SK-N-SH (cell line): ENCODE measurements at regions not wholly inside any gene's neighbourhood (a gene's known extent, or its start where the extent isn't known, plus 50 kb on each side); places are given as distances from the start of the nearest gene placed in this dataset.

ENCODE experiments used
- CTCF ChIA-PET: fragments of 300-600, 350-600 bp; formaldehyde crosslinking; extraction: SDS; loops from one replicate; lab custom pipeline; 2021; lab: Yijun Ruan, JAX
- POLR2A ChIA-PET: fragments of 350-600 bp; sonication (Branson Sonifier 250); formaldehyde crosslinking; extraction: SDS; loops from one replicate; lab custom pipeline; 2020; ENCODE audit warnings: antibody characterized with exemption, inconsistent platforms; lab: Yijun Ruan, JAX
- DNase-seq: peaks from one replicate; pipeline ENCODE4 v3.0.0; 2012
- H2AFZ ChIP-seq: fragments of 200-600 bp; sonication (generic); 2 replicates; pipeline ENCODE4 v1.8.1; 2016; ENCODE audit warnings: antibody characterized with exemption, mild to moderate bottlenecking, low read depth
- H3F3A ChIP-seq: fragments of 200-600 bp; sonication (generic); replicated peaks from 2 replicates; pipeline ENCODE3; 2016; ENCODE audit warnings: antibody characterized with exemption, mild to moderate bottlenecking; ENCODE audit not compliant: insufficient read depth
- H3K27ac ChIP-seq, 2 experiments: fragments of 200-500 bp in 1 of 2; fragments of 200-600 bp in 1 of 2; sonication (Bioruptor generic) in 1 of 2; sonication (generic), shearing (Covaris generic) in 1 of 2; 2 replicates each; pipeline versions ENCODE4 v1.5.1 to v1.6.1; 2014 to 2016; ENCODE audit warnings: low read depth in 2 of 2, inconsistent platforms in 1 of 2, low read length in 1 of 2, mild to moderate bottlenecking in 1 of 2, mixed read lengths in 1 of 2
- H3K27me3 ChIP-seq: fragments of 200-600 bp; sonication (generic), shearing (Covaris generic); 2 replicates; pipeline ENCODE4 v1.6.1; 2016; ENCODE audit warnings: mixed run types; ENCODE audit not compliant: insufficient read depth
- H3K36me3 ChIP-seq, 2 experiments: fragments of 200-500 bp in 1 of 2; fragments of 200-600 bp in 1 of 2; sonication (Bioruptor generic) in 1 of 2; sonication (generic) in 1 of 2; replicated peaks in 1 of 2; 2 replicates each; pipeline versions ENCODE3 to v1.5.1; 2014 to 2016; ENCODE audit warnings: low read length in 1 of 2, mild to moderate bottlenecking in 1 of 2; ENCODE audit not compliant: insufficient read depth in 2 of 2, control insufficient read depth in 1 of 2
- H3K4me1 ChIP-seq, 2 experiments: fragments of 200-500 bp in 1 of 2; fragments of 200-600 bp in 1 of 2; sonication (Bioruptor generic) in 1 of 2; sonication (generic), shearing (Covaris generic) in 1 of 2; 2 replicates each; pipeline versions ENCODE4 v1.5.1 to v1.6.1; 2014 to 2016; ENCODE audit warnings: low read depth in 1 of 2, low read length in 1 of 2, mixed run types in 1 of 2; ENCODE audit not compliant: insufficient read depth in 2 of 2, control insufficient read depth in 1 of 2
- H3K4me2 ChIP-seq: fragments of 200-600 bp; sonication (generic), shearing (Covaris generic); 2 replicates; pipeline ENCODE4 v1.6.1; 2017; ENCODE audit warnings: mixed run types
- H3K4me3 ChIP-seq, 2 experiments: fragments of 200-500 bp in 1 of 2; fragments of 200-600 bp in 1 of 2; sonication (Bioruptor generic) in 1 of 2; sonication (generic), shearing (Covaris generic) in 1 of 2; 2 replicates each; pipeline versions ENCODE4 v1.5.1 to v1.8.1; 2014 to 2016; ENCODE audit warnings: low read depth in 2 of 2, inconsistent platforms in 1 of 2, low read length in 1 of 2, mild to moderate bottlenecking in 1 of 2, mixed read lengths in 1 of 2, moderate library complexity in 1 of 2
- H3K79me2 ChIP-seq: fragments of 200-600 bp; sonication (generic); 2 replicates; pipeline ENCODE4 v1.8.1; 2017; ENCODE audit warnings: mild to moderate bottlenecking; ENCODE audit not compliant: insufficient read depth
- H3K9ac ChIP-seq: fragments of 200-600 bp; sonication (generic); 2 replicates; pipeline ENCODE4 v1.6.1; 2017; ENCODE audit warnings: mixed run types
- H3K9me2 ChIP-seq: fragments of 200-600 bp; sonication (generic); 2 replicates; pipeline ENCODE4 v1.6.1; 2017; ENCODE audit warnings: mixed run types
- H3K9me3 ChIP-seq: fragments of 200-600 bp; sonication (generic); 2 replicates; pipeline ENCODE4 v1.6.1; 2017; ENCODE audit warnings: mixed run types, mild to moderate bottlenecking, moderate library complexity
- H4K20me1 ChIP-seq: fragments of 200-600 bp; sonication (generic); 2 replicates; pipeline ENCODE4 v1.6.1; 2017; ENCODE audit warnings: mild to moderate bottlenecking, mixed run types; ENCODE audit not compliant: insufficient read depth
- FOXM1 ChIP-seq: IDR thresholded peaks from 2 replicates; pipeline ENCODE4 v1.4.0; 2012; ENCODE audit warnings: low read depth, mild to moderate bottlenecking
- GABPA ChIP-seq: IDR thresholded peaks from 2 replicates; pipeline ENCODE4 v1.4.0; 2012; ENCODE audit warnings: low read depth, mild to moderate bottlenecking
- MXI1 ChIP-seq: IDR thresholded peaks from 2 replicates; pipeline ENCODE4 v1.6.1; 2012; ENCODE audit warnings: mild to moderate bottlenecking, low read depth, low read length, improper control_type of control experiment
- NRF1 ChIP-seq: IDR thresholded peaks from 2 replicates; pipeline ENCODE4 v1.6.1; 2012; ENCODE audit warnings: low read depth, mild to moderate bottlenecking, low read length
- POLR2AphosphoS5 ChIP-seq: IDR thresholded peaks from 2 replicates; pipeline ENCODE4 v1.6.1; 2012; ENCODE audit warnings: low read depth, low read length
- RCOR1 ChIP-seq: fragments of 150-350 bp; IDR thresholded peaks from 2 replicates; pipeline ENCODE4 v1.6.1; 2017; ENCODE audit warnings: antibody characterized with exemption, low read length
- RXRA ChIP-seq: IDR thresholded peaks from 2 replicates; pipeline ENCODE4 v1.4.0; 2012; ENCODE audit warnings: low read depth, mild to moderate bottlenecking, borderline replicate concordance
- SMC3 ChIP-seq: IDR thresholded peaks from 2 replicates; pipeline ENCODE4 v1.6.1; 2012; ENCODE audit warnings: low read depth, low read length, improper control_type of control experiment
- TCF12 ChIP-seq: IDR thresholded peaks from 2 replicates; pipeline ENCODE4 v1.4.0; 2012
- TEAD4 ChIP-seq: IDR thresholded peaks from 2 replicates; pipeline ENCODE4 v1.4.0; 2012; ENCODE audit warnings: mild to moderate bottlenecking, borderline replicate concordance; ENCODE audit not compliant: insufficient read depth
- WGBS: methylation state at CpG from one replicate; pipeline ENCODE4 v1.1.6; 2017; ENCODE audit warnings: low lambda C conversion rate; 5-methylcytosine and 5-hydroxymethylcytosine counted together
- TF ChIP-seq, protein P1 (sequence below): IDR thresholded peaks from 2 replicates; pipeline ENCODE4 v1.6.1; 2012; ENCODE audit warnings: mild to moderate bottlenecking, low read depth, low read length, moderate library complexity
- TF ChIP-seq, protein P2 (sequence below): IDR thresholded peaks from 2 replicates; pipeline ENCODE4 v1.4.0; 2012; ENCODE audit warnings: low read depth, borderline replicate concordance
- TF ChIP-seq, protein P3 (sequence below): IDR thresholded peaks from 2 replicates; pipeline ENCODE4 v1.4.0; 2012; ENCODE audit warnings: low read depth, borderline replicate concordance

DNA sequence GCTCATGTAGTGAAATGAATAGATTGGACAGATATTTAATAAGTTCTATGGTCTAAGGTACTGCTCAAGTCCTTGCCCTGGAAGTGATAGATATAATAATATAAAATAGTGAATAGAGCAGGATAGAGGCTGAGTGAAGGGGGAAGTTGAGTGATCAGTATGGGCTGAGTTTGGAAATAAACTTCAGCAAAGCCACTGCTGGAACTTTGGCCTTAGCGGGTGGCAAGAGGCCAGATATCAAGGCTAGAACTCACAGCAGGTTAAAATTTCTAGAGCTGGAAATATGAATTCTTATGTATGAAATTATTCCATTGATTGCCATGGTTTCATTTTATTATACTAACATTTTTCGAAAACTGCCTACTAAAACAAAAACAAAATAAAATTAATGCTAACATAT lies 267.6 kb upstream of the DPH6 start:
- Histone ChIP-seq H2AFZ (no peak overlapping the region), H3F3A (no peaks in the 10 kb centered on the region), H3K9me3 (no peaks in the 10 kb centered on the region), H4K20me1 (no peaks in the 10 kb centered on the region), H3K36me3 (no peaks in the 10 kb centered on the region), H3K9me2 (no peaks in the 10 kb centered on the region), H3K27me3 (no peaks in the 10 kb centered on the region), H3K4me3 (no peak overlapping the region), H3K9ac (no peak overlapping the region), H3K4me1 (peaks cover 0 to 10% of the 10 kb centered on the region in 2 experiments; a peak in 2 of 4 replicates), H3K4me2 (no peak overlapping the region), H3K79me2 (no peaks in the 10 kb centered on the region), H3K27ac (peak overlapping the region in 1 of 2 experiments; percentile 24; a peak in 1 of 4 replicates)
- TF ChIP-seq POLR2AphosphoS5: no peak
- TF ChIP-seq TEAD4: no peak
- TF ChIP-seq TCF12: no peak
- TF ChIP-seq FOXM1: no peak
- TF ChIP-seq, protein P1, sequence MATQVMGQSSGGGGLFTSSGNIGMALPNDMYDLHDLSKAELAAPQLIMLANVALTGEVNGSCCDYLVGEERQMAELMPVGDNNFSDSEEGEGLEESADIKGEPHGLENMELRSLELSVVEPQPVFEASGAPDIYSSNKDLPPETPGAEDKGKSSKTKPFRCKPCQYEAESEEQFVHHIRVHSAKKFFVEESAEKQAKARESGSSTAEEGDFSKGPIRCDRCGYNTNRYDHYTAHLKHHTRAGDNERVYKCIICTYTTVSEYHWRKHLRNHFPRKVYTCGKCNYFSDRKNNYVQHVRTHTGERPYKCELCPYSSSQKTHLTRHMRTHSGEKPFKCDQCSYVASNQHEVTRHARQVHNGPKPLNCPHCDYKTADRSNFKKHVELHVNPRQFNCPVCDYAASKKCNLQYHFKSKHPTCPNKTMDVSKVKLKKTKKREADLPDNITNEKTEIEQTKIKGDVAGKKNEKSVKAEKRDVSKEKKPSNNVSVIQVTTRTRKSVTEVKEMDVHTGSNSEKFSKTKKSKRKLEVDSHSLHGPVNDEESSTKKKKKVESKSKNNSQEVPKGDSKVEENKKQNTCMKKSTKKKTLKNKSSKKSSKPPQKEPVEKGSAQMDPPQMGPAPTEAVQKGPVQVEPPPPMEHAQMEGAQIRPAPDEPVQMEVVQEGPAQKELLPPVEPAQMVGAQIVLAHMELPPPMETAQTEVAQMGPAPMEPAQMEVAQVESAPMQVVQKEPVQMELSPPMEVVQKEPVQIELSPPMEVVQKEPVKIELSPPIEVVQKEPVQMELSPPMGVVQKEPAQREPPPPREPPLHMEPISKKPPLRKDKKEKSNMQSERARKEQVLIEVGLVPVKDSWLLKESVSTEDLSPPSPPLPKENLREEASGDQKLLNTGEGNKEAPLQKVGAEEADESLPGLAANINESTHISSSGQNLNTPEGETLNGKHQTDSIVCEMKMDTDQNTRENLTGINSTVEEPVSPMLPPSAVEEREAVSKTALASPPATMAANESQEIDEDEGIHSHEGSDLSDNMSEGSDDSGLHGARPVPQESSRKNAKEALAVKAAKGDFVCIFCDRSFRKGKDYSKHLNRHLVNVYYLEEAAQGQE: no peak
- TF ChIP-seq MXI1: no peak
- no peak for TF ChIP-seq RXRA
- TF ChIP-seq, protein P2, sequence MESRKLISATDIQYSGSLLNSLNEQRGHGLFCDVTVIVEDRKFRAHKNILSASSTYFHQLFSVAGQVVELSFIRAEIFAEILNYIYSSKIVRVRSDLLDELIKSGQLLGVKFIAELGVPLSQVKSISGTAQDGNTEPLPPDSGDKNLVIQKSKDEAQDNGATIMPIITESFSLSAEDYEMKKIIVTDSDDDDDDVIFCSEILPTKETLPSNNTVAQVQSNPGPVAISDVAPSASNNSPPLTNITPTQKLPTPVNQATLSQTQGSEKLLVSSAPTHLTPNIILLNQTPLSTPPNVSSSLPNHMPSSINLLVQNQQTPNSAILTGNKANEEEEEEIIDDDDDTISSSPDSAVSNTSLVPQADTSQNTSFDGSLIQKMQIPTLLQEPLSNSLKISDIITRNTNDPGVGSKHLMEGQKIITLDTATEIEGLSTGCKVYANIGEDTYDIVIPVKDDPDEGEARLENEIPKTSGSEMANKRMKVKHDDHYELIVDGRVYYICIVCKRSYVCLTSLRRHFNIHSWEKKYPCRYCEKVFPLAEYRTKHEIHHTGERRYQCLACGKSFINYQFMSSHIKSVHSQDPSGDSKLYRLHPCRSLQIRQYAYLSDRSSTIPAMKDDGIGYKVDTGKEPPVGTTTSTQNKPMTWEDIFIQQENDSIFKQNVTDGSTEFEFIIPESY: no peak
- no peak for TF ChIP-seq RCOR1
- TF ChIP-seq SMC3: no peak
- no peak for TF ChIP-seq GABPA
- no peak for TF ChIP-seq NRF1
- TF ChIP-seq, protein P3, sequence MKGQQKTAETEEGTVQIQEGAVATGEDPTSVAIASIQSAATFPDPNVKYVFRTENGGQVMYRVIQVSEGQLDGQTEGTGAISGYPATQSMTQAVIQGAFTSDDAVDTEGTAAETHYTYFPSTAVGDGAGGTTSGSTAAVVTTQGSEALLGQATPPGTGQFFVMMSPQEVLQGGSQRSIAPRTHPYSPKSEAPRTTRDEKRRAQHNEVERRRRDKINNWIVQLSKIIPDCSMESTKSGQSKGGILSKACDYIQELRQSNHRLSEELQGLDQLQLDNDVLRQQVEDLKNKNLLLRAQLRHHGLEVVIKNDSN: no peak
- POLR2A ChIA-PET: no interaction called here
- 91% methylated on average over 2 of the region's 2 CpGs for WGBS
- DNase-seq: no peak
- CTCF ChIA-PET: interaction anchor here (1.0 to 1.8 kb wide), 3 partner anchors 61 to 260 kb away, joined by 3 to 6 read pairs (median 3); no protein-coding TSS in a partner anchor
